NCI-H510A treated with DMSO at 0.1 percent for 48 hours (cell line): ENCODE measurements at regions not wholly inside any gene's neighbourhood (a gene's known extent, or its start where the extent isn't known, plus 50 kb on each side); places are given as distances from the start of the nearest gene placed in this dataset.

Experiments
- DNase-seq: peaks from one replicate; lab custom pipeline; 2025; lab: John Stamatoyannopoulos, UW

- DNase-seq = no peak
These were observed 750.7 kb upstream of the SORCS1 start for GRCh38 chr10:107915215-107915610.

GRCh38 chr10:107914450-107915214 is 750.1 kb upstream of the SORCS1 start:
- DNase-seq = no peak

GRCh38 chr10:107913317-107914294 is 749.1 kb upstream of the SORCS1 start:
- no peak for DNase-seq

GRCh38 chr10:107901076-107901475 is 736.6 kb upstream of the SORCS1 start:
- DNase-seq = no peak

- no peak for DNase-seq
These were observed 735.6 kb upstream of the SORCS1 start for GRCh38 chr10:107900131-107900530.

GRCh38 chr10:107899502-107900062 is 735.1 kb upstream of the SORCS1 start:
- no peak for DNase-seq

GRCh38 chr10:107899075-107899474 is 734.6 kb upstream of the SORCS1 start:
- no peak for DNase-seq

- DNase-seq = no peak
These were observed 733.9 kb upstream of the SORCS1 start for GRCh38 chr10:107898392-107898791.

GRCh38 chr10:107894516-107894915 is 730.0 kb upstream of the SORCS1 start:
- DNase-seq = no peak

- DNase-seq = no peak
These were observed 724.6 kb upstream of the SORCS1 start for GRCh38 chr10:107889105-107889504.

- DNase-seq = no peak
These were observed 715.7 kb upstream of the SORCS1 start for GRCh38 chr10:107880185-107880584.

GRCh38 chr10:107873007-107873406 is 708.5 kb upstream of the SORCS1 start:
- no peak for DNase-seq

GRCh38 chr10:107865691-107866090 is 701.2 kb upstream of the SORCS1 start:
- DNase-seq = no peak

GRCh38 chr10:107859065-107859464 is 694.6 kb upstream of the SORCS1 start:
- DNase-seq = no peak

- DNase-seq = no peak
These were observed 691.5 kb upstream of the SORCS1 start for GRCh38 chr10:107856047-107856315.

GRCh38 chr10:107855301-107856046 is 691.0 kb upstream of the SORCS1 start:
- no peak for DNase-seq

- DNase-seq = no peak
These were observed 684.3 kb upstream of the SORCS1 start for GRCh38 chr10:107848726-107849360.

- DNase-seq = no peak
These were observed 683.1 kb upstream of the SORCS1 start for GRCh38 chr10:107847620-107848019.

GRCh38 chr10:107834706-107835105 is 670.2 kb upstream of the SORCS1 start:
- no peak for DNase-seq

GRCh38 chr10:107831772-107832171 is 667.3 kb upstream of the SORCS1 start:
- DNase-seq = no peak

- DNase-seq = no peak
These were observed 664.7 kb upstream of the SORCS1 start for GRCh38 chr10:107829161-107829560.

- DNase-seq = no peak
These were observed 661.7 kb upstream of the SORCS1 start for GRCh38 chr10:107826171-107826570.
